Duodenal mucosa (tissue), 2 donors: ENCODE measurements at regions not wholly inside any gene's neighbourhood (a gene's known extent, or its start where the extent isn't known, plus 50 kb on each side); places are given as distances from the start of the nearest gene placed in this dataset.

Source experiments
- H3K27ac ChIP-seq: one replicate; pipeline ENCODE4 v1.7.0; 2013; ENCODE audit warnings: low read depth, low read length
- H3K27me3 ChIP-seq, 2 donors: one replicate each; pipeline ENCODE4 v1.7.0; 2013; ENCODE audit warnings: low read length in 2 of 2, control low read depth in 1 of 2; ENCODE audit not compliant: insufficient read depth in 2 of 2, control insufficient read depth in 1 of 2
- H3K36me3 ChIP-seq, 2 donors: one replicate each; pipeline ENCODE4 v1.7.0; 2013; ENCODE audit warnings: low read length in 2 of 2, control low read depth in 1 of 2; ENCODE audit not compliant: insufficient read depth in 2 of 2, control insufficient read depth in 1 of 2
- H3K4me1 ChIP-seq, 2 donors: one replicate each; pipeline ENCODE4 v1.7.0; 2013; ENCODE audit warnings: low read length in 2 of 2, control low read depth in 1 of 2; ENCODE audit not compliant: insufficient read depth in 2 of 2, control insufficient read depth in 1 of 2
- H3K4me3 ChIP-seq, 2 donors: one replicate each; pipeline ENCODE4 v1.7.0; 2013; ENCODE audit warnings: low read length in 2 of 2, low read depth in 1 of 2
- H3K9ac ChIP-seq, 2 donors: one replicate each; pipeline ENCODE4 v1.7.0; 2013; ENCODE audit warnings: low read length in 2 of 2, low read depth in 1 of 2
- H3K9me3 ChIP-seq, 2 donors: one replicate each; pipeline ENCODE4 v1.7.0; 2013; ENCODE audit warnings: low read length in 2 of 2, control low read depth in 1 of 2; ENCODE audit not compliant: control insufficient read depth in 1 of 2

DNA sequence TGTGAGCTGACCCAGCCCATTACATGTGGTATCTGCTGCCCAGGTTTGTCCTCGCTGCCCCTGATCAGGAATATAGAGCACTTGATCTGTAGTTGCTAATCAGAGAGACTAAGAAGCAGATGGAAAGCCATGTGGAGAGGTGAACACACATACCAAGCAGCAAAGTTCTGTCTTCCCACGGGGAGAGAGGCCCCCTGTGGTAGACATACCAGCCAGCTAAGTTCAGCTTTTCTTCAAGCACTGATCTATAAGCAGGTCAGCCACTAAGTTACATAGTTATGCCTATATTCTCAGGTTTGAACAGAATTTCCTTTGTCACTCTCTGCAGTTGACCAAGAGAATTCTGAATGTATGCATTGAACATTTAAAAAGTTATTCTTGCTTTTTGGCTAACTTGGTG lies 76.4 kb downstream of the DDX3Y start:
- no peak overlapping the region for H3K27ac ChIP-seq
- H3K36me3 ChIP-seq: no peaks in the 10 kb centered on the region
- no peaks in the 10 kb centered on the region for H3K4me1 ChIP-seq
- no peak overlapping the region for H3K9ac ChIP-seq
- no peaks in the 10 kb centered on the region for H3K9me3 ChIP-seq
- no peak overlapping the region for H3K4me3 ChIP-seq
- H3K27me3 ChIP-seq: no peaks in the 10 kb centered on the region

DNA sequence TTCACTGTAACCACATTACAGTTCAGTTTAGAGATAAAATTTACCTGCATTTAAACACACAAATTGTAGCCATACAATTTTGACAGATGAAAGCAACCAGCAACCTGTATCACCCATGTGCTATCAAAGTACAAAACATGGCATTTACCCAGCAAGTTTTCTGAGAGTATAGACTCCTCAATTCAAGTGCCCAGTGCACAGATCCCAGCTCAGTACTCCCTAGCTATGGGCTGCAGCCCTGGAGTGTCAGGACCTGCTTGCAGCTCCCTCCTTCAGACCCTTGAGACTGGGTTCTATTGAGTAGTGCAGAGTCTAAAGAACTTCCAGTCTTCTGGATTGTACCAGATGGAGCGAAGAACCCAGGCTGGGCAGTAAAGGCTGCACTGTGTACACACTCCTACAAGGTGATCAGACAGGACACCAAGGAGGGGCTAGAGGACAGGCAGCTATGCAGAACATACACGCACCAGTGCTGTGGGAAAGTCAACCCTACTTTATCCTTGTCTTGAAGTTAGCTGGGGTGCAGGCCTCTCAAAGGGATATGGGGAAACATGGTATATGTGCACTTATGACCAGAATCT lies 77.7 kb downstream of the DDX3Y start:
- Histone ChIP-seq H3K27ac (no peak overlapping the region), H3K36me3 (no peaks in the 10 kb centered on the region), H3K9ac (no peak overlapping the region), H3K27me3 (no peaks in the 10 kb centered on the region), H3K4me3 (no peak overlapping the region), H3K4me1 (no peaks in the 10 kb centered on the region), H3K9me3 (no peaks in the 10 kb centered on the region)

DNA sequence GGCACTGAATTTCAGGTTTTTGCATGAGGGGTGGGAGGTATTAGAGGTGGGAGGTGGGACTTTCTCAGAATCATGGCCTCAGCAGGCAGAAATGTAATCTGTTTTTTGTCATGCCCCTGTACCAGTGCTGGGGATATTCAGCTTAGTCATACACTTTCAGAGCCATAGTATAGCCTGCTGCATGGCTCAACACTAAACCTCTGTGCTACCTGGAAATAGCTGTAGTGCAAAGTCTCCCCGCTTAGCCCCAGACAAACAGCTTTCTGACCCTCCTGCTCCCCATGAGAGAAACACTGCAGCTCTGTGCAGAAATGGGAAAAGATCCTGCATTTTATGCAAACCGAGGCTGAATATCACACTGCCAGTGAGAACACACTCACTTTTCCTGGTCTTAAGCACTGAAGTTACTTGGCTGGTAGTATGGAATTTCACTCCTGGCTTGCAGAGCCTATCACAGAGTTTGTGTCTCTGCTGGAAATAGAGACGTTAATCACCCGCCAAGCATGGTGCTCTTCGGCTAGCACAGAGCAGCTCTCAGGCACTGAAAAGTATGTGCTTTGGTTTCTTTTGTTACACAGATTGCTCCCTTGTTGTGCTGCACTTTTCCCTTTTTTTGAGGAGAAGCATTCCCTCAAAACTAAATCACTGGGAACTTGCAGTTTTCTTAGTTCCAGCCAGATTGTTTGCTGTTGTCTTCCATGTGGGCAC lies 80.1 kb downstream of the DDX3Y start:
- Histone ChIP-seq H3K4me3 (no peak overlapping the region), H3K27ac (no peak overlapping the region), H3K36me3 (no peaks in the 10 kb centered on the region), H3K4me1 (no peaks in the 10 kb centered on the region), H3K27me3 (no peaks in the 10 kb centered on the region), H3K9me3 (no peaks in the 10 kb centered on the region), H3K9ac (no peak overlapping the region)

DNA sequence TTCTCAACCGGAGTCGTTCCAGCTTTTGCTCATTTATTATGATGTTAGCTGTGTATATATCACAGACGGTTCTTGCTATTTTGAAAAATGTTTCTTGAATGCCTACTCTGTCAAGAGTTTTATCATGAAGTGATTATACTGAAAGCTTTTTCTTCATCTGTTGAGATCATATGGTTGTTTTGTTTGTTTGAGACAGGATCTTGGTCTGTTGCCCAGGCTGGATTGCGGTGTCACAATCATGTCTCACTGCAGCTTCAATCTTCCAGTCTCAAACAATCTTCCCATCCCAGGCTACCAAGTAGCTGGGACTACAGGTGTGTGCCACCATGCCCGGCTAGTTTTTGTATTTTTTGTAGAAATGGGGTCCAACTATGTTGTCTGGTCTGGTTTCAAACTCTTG lies 112.8 kb downstream of the DDX3Y start:
- Histone ChIP-seq H3K4me3 (no peak overlapping the region), H3K4me1 (no peaks in the 10 kb centered on the region), H3K27ac (no peak overlapping the region), H3K27me3 (no peaks in the 10 kb centered on the region), H3K36me3 (no peaks in the 10 kb centered on the region), H3K9ac (no peak overlapping the region), H3K9me3 (no peaks in the 10 kb centered on the region)

DNA sequence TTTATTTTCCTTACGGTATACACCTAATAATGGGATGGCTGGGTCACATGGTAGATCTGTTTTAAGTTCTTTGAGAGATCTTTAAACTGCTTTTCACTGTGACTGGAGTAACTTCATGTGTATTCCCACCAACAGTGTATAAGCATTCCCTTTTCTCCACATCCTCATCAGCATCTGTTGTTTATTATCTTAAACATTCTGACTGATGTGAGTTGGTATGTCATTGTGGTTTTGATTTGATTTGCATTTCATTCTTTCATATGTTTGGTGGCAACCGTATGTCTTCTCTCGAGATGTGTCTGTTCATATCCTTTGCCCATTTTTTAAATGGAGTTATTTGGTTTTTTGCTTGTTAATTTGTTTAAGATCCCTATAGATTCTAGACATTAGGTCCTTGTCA lies 114.8 kb downstream of the DDX3Y start:
- Histone ChIP-seq H3K4me3 (no peak overlapping the region), H3K9ac (no peak overlapping the region), H3K36me3 (no peaks in the 10 kb centered on the region), H3K27me3 (no peaks in the 10 kb centered on the region), H3K9me3 (no peaks in the 10 kb centered on the region), H3K4me1 (no peaks in the 10 kb centered on the region), H3K27ac (no peak overlapping the region)

DNA sequence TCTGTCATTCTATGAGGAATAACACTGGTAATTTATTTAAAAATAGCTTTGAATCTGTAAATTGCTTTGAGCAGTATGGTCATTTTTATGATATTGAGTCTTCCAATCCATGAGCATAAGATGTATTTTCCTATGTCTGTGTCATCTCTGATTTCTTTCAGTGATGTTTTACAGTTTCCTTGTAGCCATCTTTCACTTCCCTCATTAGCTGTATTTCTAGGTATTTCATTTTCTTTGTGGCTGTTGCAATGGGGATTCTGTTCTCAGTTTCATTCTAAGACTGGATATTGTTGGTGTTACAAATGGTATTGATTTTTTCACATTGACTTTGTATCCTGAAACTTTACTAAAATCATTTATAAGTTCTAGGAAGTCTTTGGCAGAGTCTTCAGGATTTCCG lies 116.2 kb downstream of the DDX3Y start:
- Histone ChIP-seq H3K4me1 (no peaks in the 10 kb centered on the region), H3K27ac (no peak overlapping the region), H3K4me3 (no peak overlapping the region), H3K36me3 (no peaks in the 10 kb centered on the region), H3K9ac (no peak overlapping the region), H3K9me3 (no peaks in the 10 kb centered on the region), H3K27me3 (no peaks in the 10 kb centered on the region)

DNA sequence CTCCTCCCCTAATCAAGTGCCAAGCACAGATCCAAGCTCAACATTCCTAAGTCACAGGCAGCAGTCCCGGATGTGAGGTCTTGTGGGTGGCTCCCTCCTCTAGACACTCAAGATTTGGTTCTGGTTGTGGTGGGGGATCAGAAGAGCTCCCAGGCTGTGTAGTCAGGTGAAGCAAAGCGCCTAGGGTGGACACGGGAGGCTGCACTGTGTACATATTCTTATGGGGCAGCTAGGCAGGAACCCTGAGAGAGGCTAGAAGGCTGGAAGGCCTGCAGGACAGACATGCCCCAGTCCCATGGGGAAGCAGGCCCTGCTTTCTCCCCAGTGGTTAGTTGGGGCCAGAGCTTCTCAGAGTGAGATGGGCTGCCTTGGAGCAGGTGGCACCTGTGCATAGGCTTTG lies 118.9 kb downstream of the DDX3Y start:
- no peak overlapping the region for H3K27ac ChIP-seq
- no peaks in the 10 kb centered on the region for H3K9me3 ChIP-seq
- H3K4me3 ChIP-seq: no peak overlapping the region
- no peaks in the 10 kb centered on the region for H3K36me3 ChIP-seq
- H3K9ac ChIP-seq: no peak overlapping the region
- no peaks in the 10 kb centered on the region for H3K27me3 ChIP-seq
- H3K4me1 ChIP-seq: no peaks in the 10 kb centered on the region

DNA sequence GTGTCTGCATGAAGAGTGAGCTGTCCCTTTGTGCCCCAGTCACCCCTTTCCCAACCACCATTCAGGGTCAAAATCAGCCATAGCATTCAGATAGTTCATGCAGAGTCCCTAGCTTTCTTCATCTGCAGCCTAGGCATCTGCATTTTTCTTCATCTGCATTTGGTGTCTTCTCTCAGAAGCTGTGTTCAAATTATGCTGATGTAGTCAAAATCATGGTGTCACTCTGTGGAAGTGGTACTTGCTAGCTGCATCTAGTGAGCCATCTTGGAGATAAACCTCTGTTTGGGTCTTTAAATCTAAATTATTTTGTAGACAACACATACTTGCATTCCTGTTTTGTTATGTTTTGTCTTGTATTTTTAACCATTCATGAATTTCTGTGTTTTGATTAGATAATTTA lies 119.8 kb downstream of the DDX3Y start:
- Histone ChIP-seq H3K36me3 (no peaks in the 10 kb centered on the region), H3K4me1 (no peaks in the 10 kb centered on the region), H3K9me3 (no peaks in the 10 kb centered on the region), H3K27me3 (no peaks in the 10 kb centered on the region), H3K4me3 (no peak overlapping the region), H3K9ac (no peak overlapping the region), H3K27ac (no peak overlapping the region)

DNA sequence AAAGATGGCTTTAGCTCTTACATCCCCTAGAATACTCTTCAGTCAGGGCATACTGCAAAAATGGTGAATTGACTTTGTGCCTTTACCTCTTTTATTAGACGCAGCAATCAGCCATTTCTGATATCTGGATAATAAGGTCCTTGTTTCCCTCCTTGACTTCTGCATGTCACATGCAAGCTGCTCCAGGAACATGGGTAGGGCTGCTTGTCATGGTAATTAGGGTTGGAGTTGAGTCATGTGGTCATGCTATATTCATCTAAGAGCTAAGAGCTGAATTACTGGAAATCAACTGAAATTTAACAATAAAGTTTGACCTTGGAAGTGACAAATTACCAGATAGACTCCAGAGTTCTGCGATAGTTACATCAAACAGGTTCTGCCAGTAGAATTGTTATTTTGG lies 122.2 kb downstream of the DDX3Y start:
- H3K4me1 ChIP-seq: no peaks in the 10 kb centered on the region

DNA sequence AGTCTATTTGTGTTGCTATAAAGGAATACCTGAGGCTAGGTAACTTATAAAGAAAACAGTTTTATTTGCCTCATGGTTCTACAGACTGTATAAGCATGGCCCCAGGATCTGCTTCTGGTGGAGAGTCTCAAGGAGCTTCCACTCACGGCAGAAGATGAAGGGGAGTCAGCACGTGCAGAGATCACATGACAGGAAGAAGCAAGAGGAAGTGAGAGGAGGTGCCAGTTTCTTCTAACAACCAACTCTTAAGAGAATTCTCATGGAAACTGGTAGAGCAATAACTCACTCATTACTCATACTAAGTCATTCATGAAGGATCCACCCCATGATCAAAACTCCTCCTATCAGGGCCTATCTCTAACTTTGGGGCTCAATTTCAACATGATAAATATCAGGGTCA lies 135.6 kb downstream of the DDX3Y start:
- H3K9ac ChIP-seq: no peak overlapping the region
- H3K9me3 ChIP-seq: no peaks in the 10 kb centered on the region
- no peaks in the 10 kb centered on the region for H3K36me3 ChIP-seq
- no peaks in the 10 kb centered on the region for H3K4me1 ChIP-seq
- H3K27ac ChIP-seq: no peak overlapping the region
- H3K4me3 ChIP-seq: no peak overlapping the region
- H3K27me3 ChIP-seq: no peaks in the 10 kb centered on the region

More for the DNA sequence above, 122.2 kb downstream of the DDX3Y start:
- Histone ChIP-seq H3K4me3 (no peak overlapping the region), H3K9ac (no peak overlapping the region), H3K9me3 (no peaks in the 10 kb centered on the region), H3K36me3 (no peaks in the 10 kb centered on the region), H3K27ac (no peak overlapping the region), H3K27me3 (no peaks in the 10 kb centered on the region)
